H9 (cell line): ENCODE measurements at regions not wholly inside any gene's neighbourhood (a gene's known extent, or its start where the extent isn't known, plus 50 kb on each side); places are given as distances from the start of the nearest gene placed in this dataset.

Source experiments
- DNase-seq: peaks from one replicate; pipeline ENCODE4 v3.0.0-alpha.2; 2017
- H2AFZ ChIP-seq: one replicate; pipeline ENCODE4 v1.6.1; 2013; ENCODE audit warnings: mild to moderate bottlenecking, low read length, control low read depth, moderate library complexity
- H2AK5ac ChIP-seq: 2 replicates; pipeline ENCODE4 v1.6.1; 2013; ENCODE audit warnings: low read length, control low read depth, mixed read lengths; ENCODE audit not compliant: insufficient read length
- H2BK120ac ChIP-seq: one replicate; pipeline ENCODE4 v1.6.1; 2013; ENCODE audit warnings: low read depth, mild to moderate bottlenecking, low read length, control low read depth, inconsistent platforms; ENCODE audit not compliant: poor library complexity, severe bottlenecking
- H2BK12ac ChIP-seq: 2 replicates; pipeline ENCODE4 v1.6.1; 2013; ENCODE audit warnings: low read length, control low read depth, mixed read lengths, low read depth; ENCODE audit not compliant: insufficient read length
- H2BK15ac ChIP-seq: 2 replicates; pipeline ENCODE4 v1.6.1; 2013; ENCODE audit warnings: low read depth, low read length, control low read depth
- H2BK20ac ChIP-seq: one replicate; pipeline ENCODE4 v1.6.1; 2013; ENCODE audit warnings: low read depth, mild to moderate bottlenecking, low read length, control low read depth, inconsistent platforms; ENCODE audit not compliant: poor library complexity, severe bottlenecking
- H2BK5ac ChIP-seq: 2 replicates; pipeline ENCODE4 v1.6.1; 2013; ENCODE audit warnings: low read length, control low read depth, mixed read lengths; ENCODE audit not compliant: insufficient read length
- H3K14ac ChIP-seq: 2 replicates; pipeline ENCODE4 v1.6.1; 2013; ENCODE audit warnings: low read length, control low read depth; ENCODE audit not compliant: insufficient read depth
- H3K18ac ChIP-seq: 2 replicates; pipeline ENCODE4 v1.6.1; 2013; ENCODE audit warnings: low read depth, mild to moderate bottlenecking, mixed read lengths, low read length, control low read depth; ENCODE audit not compliant: insufficient read length
- H3K23ac ChIP-seq: 2 replicates; pipeline ENCODE4 v1.6.1; 2013; ENCODE audit warnings: low read length, control low read depth, mixed read lengths, low read depth; ENCODE audit not compliant: insufficient read length
- H3K23me2 ChIP-seq: 2 replicates; pipeline ENCODE4 v1.6.1; 2013; ENCODE audit warnings: low read depth, mild to moderate bottlenecking, mixed read lengths, low read length, control low read depth; ENCODE audit not compliant: insufficient read length, poor library complexity, severe bottlenecking
- H3K27ac ChIP-seq: 2 replicates; pipeline ENCODE4 v1.5.1; 2013; ENCODE audit warnings: low read length, control low read depth, mixed read lengths, low read depth; ENCODE audit not compliant: insufficient read length
- H3K27me3 ChIP-seq: 2 replicates; pipeline ENCODE4 v1.6.1; 2013; ENCODE audit warnings: low read length, control low read depth, inconsistent platforms; ENCODE audit not compliant: insufficient read depth
- H3K4ac ChIP-seq: 2 replicates; pipeline ENCODE4 v1.6.1; 2013; ENCODE audit warnings: low read depth, mild to moderate bottlenecking, control low read depth, inconsistent platforms, low read length, moderate library complexity
- H3K4me1 ChIP-seq: 2 replicates; pipeline ENCODE4 v1.6.1; 2013; ENCODE audit warnings: low read length, control low read depth, inconsistent platforms; ENCODE audit not compliant: insufficient read depth
- H3K4me2 ChIP-seq: 2 replicates; pipeline ENCODE4 v1.6.1; 2013; ENCODE audit warnings: low read length, control low read depth, mixed read lengths; ENCODE audit not compliant: insufficient read length, insufficient read depth
- H3K56ac ChIP-seq: 2 replicates; pipeline ENCODE4 v1.6.1; 2013; ENCODE audit warnings: low read depth, mild to moderate bottlenecking, mixed read lengths, low read length, control low read depth; ENCODE audit not compliant: insufficient read length
- H3K79me1 ChIP-seq: 2 replicates; pipeline ENCODE4 v1.6.1; 2013; ENCODE audit warnings: low read depth, mild to moderate bottlenecking, moderate library complexity, low read length, control low read depth, inconsistent platforms; ENCODE audit not compliant: insufficient read depth, poor library complexity, severe bottlenecking
- H3K79me2 ChIP-seq: 2 replicates; pipeline ENCODE4 v1.6.1; 2013; ENCODE audit warnings: low read length, control low read depth, inconsistent platforms; ENCODE audit not compliant: insufficient read depth
- H3K9ac ChIP-seq: 2 replicates; pipeline ENCODE4 v1.6.1; 2013; ENCODE audit warnings: low read length, control low read depth, mixed read lengths; ENCODE audit not compliant: insufficient read length; ENCODE audit errors: extremely low read depth
- H3K9me3 ChIP-seq: one replicate; pipeline ENCODE4 v1.6.1; 2013; ENCODE audit warnings: low read depth, low read length, inconsistent platforms; ENCODE audit not compliant: control insufficient read depth
- H3T11ph ChIP-seq: one replicate; pipeline ENCODE4 v1.6.1; 2013; ENCODE audit warnings: mild to moderate bottlenecking, low read length, control low read depth, inconsistent platforms
- H4K20me1 ChIP-seq: one replicate; pipeline ENCODE4 v1.6.1; 2013; ENCODE audit not compliant: control insufficient read depth, insufficient read length, insufficient read depth
- H4K5ac ChIP-seq: 2 replicates; pipeline ENCODE4 v1.6.1; 2013; ENCODE audit warnings: low read depth, mild to moderate bottlenecking, mixed read lengths, low read length, control low read depth; ENCODE audit not compliant: insufficient read length
- H4K8ac ChIP-seq: replicated peaks from 2 replicates; pipeline ENCODE4 v1.6.1; 2013; ENCODE audit warnings: low read length, control low read depth, mixed read lengths, low read depth; ENCODE audit not compliant: insufficient read length
- H4K91ac ChIP-seq: 2 replicates; pipeline ENCODE4 v1.6.1; 2013; ENCODE audit warnings: low read depth, mild to moderate bottlenecking, moderate library complexity, mixed read lengths, low read length, control low read depth; ENCODE audit not compliant: insufficient read length
- H3K27ac Mint-ChIP-seq, 3 experiments: 2 replicates in 2 of 3; 3 replicates in 1 of 3; pipeline ENCODE4 v1.8.0; 2020 to 2021; ENCODE audit warnings: mixed read lengths in 3 of 3, mild to moderate bottlenecking in 1 of 3, moderate library complexity in 1 of 3
- H3K27me3 Mint-ChIP-seq: 2 replicates; pipeline ENCODE4 v1.8.0; 2021; ENCODE audit warnings: low read depth, mild to moderate bottlenecking, moderate library complexity, mixed read lengths
- H3K36me3 Mint-ChIP-seq, 3 experiments: 2 replicates in 2 of 3; 3 replicates in 1 of 3; pipeline ENCODE4 v1.8.0; 2020 to 2021; ENCODE audit warnings: low read depth in 3 of 3, mixed read lengths in 3 of 3; ENCODE audit not compliant: insufficient read depth in 1 of 3
- H3K4me1 Mint-ChIP-seq, 2 experiments: 2 replicates each; pipeline ENCODE4 v1.8.0; 2020; ENCODE audit warnings: mixed read lengths in 2 of 2
- H3K4me3 Mint-ChIP-seq, 2 experiments: 2 replicates in 1 of 2; 3 replicates in 1 of 2; pipeline ENCODE4 v1.8.0; 2020 to 2021; ENCODE audit warnings: mild to moderate bottlenecking in 2 of 2, mixed read lengths in 2 of 2, moderate library complexity in 1 of 2
- H3K9me3 Mint-ChIP-seq, 2 experiments: 2 replicates in 1 of 2; 3 replicates in 1 of 2; pipeline ENCODE4 v1.8.0; 2020; ENCODE audit warnings: mild to moderate bottlenecking in 2 of 2, mixed read lengths in 2 of 2, moderate library complexity in 1 of 2
- WGBS: extraction: QIAGEN DNeasy Blood & Tissue Kit; methylation state at CpG from one replicate; pipeline ENCODE4 v1.1.7; 2013; ENCODE audit warnings: missing lambda C conversion rate, low lambda C conversion rate, mixed read lengths; ENCODE audit not compliant: insufficient read length; ENCODE audit errors: extremely low coverage; 5-methylcytosine and 5-hydroxymethylcytosine counted together
- TF ChIP-seq, protein P1 (sequence below): fragments of 200-600 bp; sonication (generic); conservative IDR thresholded peaks from 3 replicates; pipeline ENCODE4 v1.8.0; 2021; ENCODE audit warnings: antibody characterized with exemption, mild to moderate bottlenecking

DNA sequence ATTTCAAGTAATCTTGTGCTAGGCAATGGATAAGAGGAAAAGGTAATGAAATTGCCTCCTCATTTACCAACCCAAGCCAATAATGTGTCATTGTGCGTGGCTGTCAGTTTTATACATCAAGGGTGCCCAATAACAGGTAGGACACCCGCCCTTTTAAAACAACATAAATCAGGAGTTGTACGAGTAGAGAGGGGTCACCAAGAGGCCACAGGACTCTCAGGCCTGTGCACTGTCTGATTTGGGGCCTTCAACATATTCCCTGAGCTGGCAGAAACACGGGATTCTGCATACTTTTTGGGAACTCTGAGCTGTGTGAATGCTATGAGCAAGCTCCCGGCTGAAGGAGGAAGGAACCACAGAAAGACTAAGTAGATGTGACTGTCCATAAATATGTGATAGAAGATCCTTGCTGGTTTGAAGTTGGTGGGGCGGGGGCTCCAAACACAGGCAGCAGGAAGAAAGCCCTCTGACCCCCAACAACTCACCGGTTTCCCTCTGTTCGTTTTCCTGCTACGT, 82.7 kb upstream of the MAML3 start:
- Mint-ChIP-seq H3K27ac (peak overlapping the region in 1 of 3 experiments; percentile 79; a peak in 1 of 7 replicates), H3K36me3 (no peaks in the 10 kb centered on the region), H3K4me1 (peaks cover 49 to 51% of the 10 kb centered on the region in 2 experiments), H3K4me3 (peak overlapping the region in 1 of 2 experiments; percentile 58; a peak in 2 of 5 replicates), H3K9me3 (no peaks in the 10 kb centered on the region), H3K27me3 (no peaks in the 10 kb centered on the region; the same call in 1 of the 2 replicates)
- Histone ChIP-seq H3K56ac (no peak overlapping the region), H4K20me1 (no peaks in the 10 kb centered on the region), H3K4me1 (peaks cover 18% of the 10 kb centered on the region), H3K4ac (no peak overlapping the region; the same call in 1 of the 2 replicates), H4K8ac (no peak overlapping the region), H3K9ac (no peak overlapping the region), H4K5ac (no peak overlapping the region), H3T11ph (no peak overlapping the region), H3K23me2 (no peaks in the 10 kb centered on the region), H3K27ac (no peak overlapping the region), H3K4me2 (no peak overlapping the region), H2BK15ac (no peak overlapping the region), H3K79me1 (no peaks in the 10 kb centered on the region), H3K14ac (no peak overlapping the region), H3K9me3 (no peaks in the 10 kb centered on the region), H4K91ac (no peak overlapping the region), H3K79me2 (no peaks in the 10 kb centered on the region), H3K23ac (no peak overlapping the region), H3K18ac (no peak overlapping the region), H2AFZ (no peak overlapping the region), H3K27me3 (no peaks in the 10 kb centered on the region), H2BK20ac (no peak overlapping the region), H2BK12ac (no peak overlapping the region), H2AK5ac (no peak overlapping the region), H2BK5ac (no peak overlapping the region), H2BK120ac (peak overlapping the region; percentile 53)
- no CpG with 5 or more reads among the region's 9 CpGs for WGBS
- no peak for DNase-seq
- TF ChIP-seq, protein P1, sequence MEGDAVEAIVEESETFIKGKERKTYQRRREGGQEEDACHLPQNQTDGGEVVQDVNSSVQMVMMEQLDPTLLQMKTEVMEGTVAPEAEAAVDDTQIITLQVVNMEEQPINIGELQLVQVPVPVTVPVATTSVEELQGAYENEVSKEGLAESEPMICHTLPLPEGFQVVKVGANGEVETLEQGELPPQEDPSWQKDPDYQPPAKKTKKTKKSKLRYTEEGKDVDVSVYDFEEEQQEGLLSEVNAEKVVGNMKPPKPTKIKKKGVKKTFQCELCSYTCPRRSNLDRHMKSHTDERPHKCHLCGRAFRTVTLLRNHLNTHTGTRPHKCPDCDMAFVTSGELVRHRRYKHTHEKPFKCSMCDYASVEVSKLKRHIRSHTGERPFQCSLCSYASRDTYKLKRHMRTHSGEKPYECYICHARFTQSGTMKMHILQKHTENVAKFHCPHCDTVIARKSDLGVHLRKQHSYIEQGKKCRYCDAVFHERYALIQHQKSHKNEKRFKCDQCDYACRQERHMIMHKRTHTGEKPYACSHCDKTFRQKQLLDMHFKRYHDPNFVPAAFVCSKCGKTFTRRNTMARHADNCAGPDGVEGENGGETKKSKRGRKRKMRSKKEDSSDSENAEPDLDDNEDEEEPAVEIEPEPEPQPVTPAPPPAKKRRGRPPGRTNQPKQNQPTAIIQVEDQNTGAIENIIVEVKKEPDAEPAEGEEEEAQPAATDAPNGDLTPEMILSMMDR: no peak
